T-helper 1 cell (primary cell): ENCODE measurements at regions not wholly inside any gene's neighbourhood (a gene's known extent, or its start where the extent isn't known, plus 50 kb on each side); places are given as distances from the start of the nearest gene placed in this dataset.
"Not testable (repeated sequence)": the region's sequence is repeated elsewhere in the genome, so short reads cannot be mapped to it uniquely, and the experiment has no call there.

Experiments
- DNase-seq, 5 donors: peaks; one replicate each; pipeline ENCODE4 v3.0.0-alpha.2; 2012 to 2020

- DNase-seq: no peak
Measured at GRCh38 chr6:115873901-115874300, 186.8 kb downstream of the FRK start.

- DNase-seq: no peak
Measured at GRCh38 chr6:115870464-115870863, 190.2 kb downstream of the FRK start.

- DNase-seq: no peak
Measured at GRCh38 chr6:115865914-115866313, 194.8 kb downstream of the FRK start.

- DNase-seq: no peak
Measured at GRCh38 chr6:115863211-115863610, 197.5 kb downstream of the FRK start.

GRCh38 chr6:115861658-115862057, 199.0 kb downstream of the FRK start:
- not testable (repeated sequence) for DNase-seq

- not testable (repeated sequence) for DNase-seq
Measured at GRCh38 chr6:115859577-115859976, 201.1 kb downstream of the FRK start.

GRCh38 chr6:115854866-115855665, 205.6 kb downstream of the FRK start:
- peak in 1 of 5 donors; percentile 3 for DNase-seq

GRCh38 chr6:115847671-115848070, 213.0 kb downstream of the FRK start:
- no peak for DNase-seq

GRCh38 chr6:115843945-115844344, 216.7 kb downstream of the FRK start:
- no peak for DNase-seq

- no peak for DNase-seq
Measured at GRCh38 chr6:115842338-115842737, 218.4 kb downstream of the FRK start.

GRCh38 chr6:115839583-115840181, 221.0 kb downstream of the FRK start:
- no peak for DNase-seq

GRCh38 chr6:115838763-115839401, 221.8 kb downstream of the FRK start:
- DNase-seq: no peak

- DNase-seq: no peak
Measured at GRCh38 chr6:115838216-115838615, 222.5 kb downstream of the FRK start.

GRCh38 chr6:115836374-115836773, 224.3 kb downstream of the FRK start:
- not testable (repeated sequence) for DNase-seq

GRCh38 chr6:115835314-115835713, 225.4 kb downstream of the FRK start:
- no peak for DNase-seq

- DNase-seq: not testable (repeated sequence)
Measured at GRCh38 chr6:115834542-115834941, 226.1 kb downstream of the FRK start.

- DNase-seq: no peak
Measured at GRCh38 chr6:115832786-115833185, 227.9 kb downstream of the FRK start.

GRCh38 chr6:115832186-115832585, 228.5 kb downstream of the FRK start:
- no peak for DNase-seq

GRCh38 chr6:115830895-115831294, 229.8 kb downstream of the FRK start:
- no peak for DNase-seq

- DNase-seq: no peak
Measured at GRCh38 chr6:115821798-115822197, 238.9 kb downstream of the FRK start.

- no peak for DNase-seq
Measured at GRCh38 chr6:115819506-115819905, 241.2 kb downstream of the FRK start.

GRCh38 chr6:115817161-115817560, 243.5 kb downstream of the FRK start:
- DNase-seq: no peak

- no peak for DNase-seq
Measured at GRCh38 chr6:115814907-115815306, 245.8 kb downstream of the FRK start.

- DNase-seq: no peak
Measured at GRCh38 chr6:115811541-115811940, 249.2 kb downstream of the FRK start.
